Suprapubic skin (tissue), 3 donors: ENCODE measurements at regions not wholly inside any gene's neighbourhood (a gene's known extent, or its start where the extent isn't known, plus 50 kb on each side); places are given as distances from the start of the nearest gene placed in this dataset.

Experiments used
- CTCF ChIP-seq, 2 donors: fragments of 200-600 bp in 1 of 2; fragments of 450-650 bp in 1 of 2; sonication (generic) in 1 of 2; IDR thresholded peaks; one replicate each; pipeline ENCODE4 v1.5.1; 2016 to 2019; ENCODE audit warnings: antibody characterized with exemption in 2 of 2, mild to moderate bottlenecking in 1 of 2, moderate library complexity in 1 of 2
- EP300 ChIP-seq: sonication (generic); formaldehyde crosslinking; IDR thresholded peaks from one replicate; pipeline ENCODE4 v1.6.1; 2017; ENCODE audit warnings: antibody characterized with exemption
- POLR2A ChIP-seq, 2 donors: fragments of 450-650 bp; IDR thresholded peaks; one replicate each; pipeline ENCODE4 v1.6.1; 2017; ENCODE audit warnings: antibody characterized with exemption in 2 of 2, mild to moderate bottlenecking in 2 of 2, moderate library complexity in 2 of 2

- TF ChIP-seq CTCF (IDR thresholded peaks at IDR 0.05) (no peak), EP300 (no peak), POLR2A (IDR thresholded peaks at IDR 0.05) (no peak)
Observed at GRCh38 chr15:39331584-39331983, 249.3 kb upstream of the THBS1 start.
